GM23338 (cell line): ENCODE measurements at regions not wholly inside any gene's neighbourhood (a gene's known extent, or its start where the extent isn't known, plus 50 kb on each side); places are given as distances from the start of the nearest gene placed in this dataset.

ENCODE experiments used
- ATAC-seq: fragments of 200-7000 bp; cut with Tn5 transposase; 3 replicates; pipeline ENCODE4 v1.9.1; 2020
- DNase-seq: peaks from one replicate; pipeline ENCODE4 v3.0.0-alpha.2; 2015; ENCODE audit warnings: low spot score
- H2AFZ ChIP-seq: fragments of 200-600 bp; sonication (generic); 2 replicates; pipeline ENCODE4 v1.8.0; 2016; ENCODE audit warnings: antibody characterized with exemption, mild to moderate bottlenecking, moderate library complexity
- H3F3A ChIP-seq: fragments of 200-600 bp; sonication (generic); replicated peaks from 2 replicates; pipeline ENCODE4 v1.8.0; 2017; ENCODE audit warnings: antibody characterized with exemption, mixed run types, low read depth
- H3K27ac ChIP-seq: fragments of 200-600 bp; sonication (generic); 2 replicates; pipeline ENCODE4 v1.6.1; 2016; ENCODE audit warnings: low read depth
- H3K27me3 ChIP-seq: fragments of 200-600 bp; sonication (generic); 2 replicates; pipeline ENCODE4 v1.8.0; 2016; ENCODE audit warnings: mild to moderate bottlenecking, mixed run types, moderate library complexity; ENCODE audit not compliant: insufficient read depth
- H3K36me3 ChIP-seq: fragments of 200-600 bp; sonication (generic); 2 replicates; pipeline ENCODE4 v1.8.0; 2016; ENCODE audit warnings: mild to moderate bottlenecking; ENCODE audit not compliant: insufficient read depth
- H3K4me1 ChIP-seq: fragments of 200-600 bp; sonication (generic); 2 replicates; pipeline ENCODE4 v1.8.0; 2016; ENCODE audit warnings: mild to moderate bottlenecking, moderate library complexity; ENCODE audit not compliant: insufficient read depth
- H3K4me2 ChIP-seq: fragments of 200-600 bp; sonication (generic); 2 replicates; pipeline ENCODE4 v1.7.1; 2017; ENCODE audit warnings: mixed run types
- H3K4me3 ChIP-seq: fragments of 200-600 bp; sonication (generic); 2 replicates; pipeline ENCODE4 v1.6.1; 2016; ENCODE audit warnings: mixed run types
- H3K79me2 ChIP-seq: fragments of 200-600 bp; sonication (generic); replicated peaks from 2 replicates; pipeline ENCODE4 v1.8.0; 2017; ENCODE audit warnings: mild to moderate bottlenecking; ENCODE audit not compliant: insufficient read depth
- H3K9me2 ChIP-seq: fragments of 200-600 bp; sonication (generic); 2 replicates; pipeline ENCODE4 v1.8.0; 2017; ENCODE audit not compliant: insufficient read depth
- H4K20me1 ChIP-seq: fragments of 200-600 bp; sonication (generic); replicated peaks from 2 replicates; pipeline ENCODE4 v1.8.0; 2017; ENCODE audit warnings: mild to moderate bottlenecking; ENCODE audit not compliant: insufficient read depth
- H3K27ac Mint-ChIP-seq: 2 replicates; pipeline ENCODE4 v1.8.0; 2020; ENCODE audit warnings: inconsistent platforms, mild to moderate bottlenecking, moderate library complexity, mixed read lengths
- H3K27me3 Mint-ChIP-seq: 3 replicates; pipeline ENCODE4 v1.8.0; 2022; ENCODE audit warnings: low read depth, mild to moderate bottlenecking, moderate library complexity, mixed read lengths, inconsistent platforms; ENCODE audit not compliant: insufficient read depth, poor library complexity
- H3K36me3 Mint-ChIP-seq: 3 replicates; pipeline ENCODE4 v1.8.0; 2021; ENCODE audit warnings: low read depth, mild to moderate bottlenecking, inconsistent platforms, moderate library complexity, mixed read lengths
- H3K4me1 Mint-ChIP-seq: 3 replicates; pipeline ENCODE4 v1.8.0; 2020; ENCODE audit warnings: mild to moderate bottlenecking, inconsistent platforms, mixed read lengths
- H3K4me3 Mint-ChIP-seq: 3 replicates; pipeline ENCODE4 v1.8.0; 2021; ENCODE audit warnings: moderate library complexity, mild to moderate bottlenecking, inconsistent platforms, mixed read lengths
- H3K9me3 Mint-ChIP-seq: 3 replicates; pipeline ENCODE4 v1.8.0; 2020; ENCODE audit warnings: moderate library complexity, mild to moderate bottlenecking, inconsistent platforms, mixed read lengths
- CREB1 ChIP-seq: fragments of 250-450 bp; sonication (Bioruptor Pico); IDR thresholded peaks from 2 replicates; pipeline ENCODE4 v1.5.0; 2020; ENCODE audit warnings: low read depth, mild to moderate bottlenecking, moderate library complexity
- CTCF ChIP-seq, 2 experiments: fragments of 200-600 bp in 1 of 2; sonication (generic) in 1 of 2; conservative IDR thresholded peaks; 2 replicates each; pipeline versions ENCODE4 v1.5.1 to v1.6.1; 2016 to 2017; ENCODE audit warnings: antibody characterized with exemption in 2 of 2, low read depth in 2 of 2, mild to moderate bottlenecking in 2 of 2, moderate library complexity in 1 of 2
- ETS1 ChIP-seq: IDR thresholded peaks from 2 replicates; pipeline ENCODE4 v1.6.1; 2016; ENCODE audit warnings: antibody characterized with exemption
- EZH2 ChIP-seq: fragments of 200-600 bp; sonication (generic); IDR thresholded peaks from one replicate; pipeline ENCODE4 v1.8.0; 2017; ENCODE audit warnings: antibody characterized with exemption, mild to moderate bottlenecking, low read depth; ENCODE audit not compliant: unreplicated experiment
- EZH2phosphoT487 ChIP-seq: fragments of 200-600 bp; sonication (generic); IDR thresholded peaks from one replicate; pipeline ENCODE4 v1.8.1; 2018; ENCODE audit warnings: antibody characterized with exemption; ENCODE audit not compliant: unreplicated experiment
- JUNB ChIP-seq: IDR thresholded peaks from one replicate; pipeline ENCODE4 v1.6.1; 2016; ENCODE audit warnings: antibody characterized with exemption; ENCODE audit not compliant: unreplicated experiment
- NANOG ChIP-seq: IDR thresholded peaks from 2 replicates; pipeline ENCODE4 v1.6.1; 2016; ENCODE audit warnings: antibody characterized with exemption, borderline replicate concordance
- POLR2AphosphoS5 ChIP-seq: IDR thresholded peaks from 2 replicates; pipeline ENCODE4 v1.6.1; 2016; ENCODE audit warnings: antibody characterized with exemption, low read depth
- STAT1 ChIP-seq: IDR thresholded peaks from one replicate; pipeline ENCODE4 v1.6.1; 2016; ENCODE audit warnings: antibody characterized with exemption; ENCODE audit not compliant: unreplicated experiment
- ZNF114 ChIP-seq: fragments of 250-450 bp; sonication (Bioruptor Pico); IDR thresholded peaks from 2 replicates; pipeline ENCODE4 v1.5.0; 2020; ENCODE audit warnings: mild to moderate bottlenecking, moderate library complexity
- ZNF331 ChIP-seq: fragments of 250-450 bp; sonication (Bioruptor Pico); IDR thresholded peaks from 2 replicates; pipeline ENCODE4 v1.5.0; 2020; ENCODE audit warnings: low read depth, mild to moderate bottlenecking, moderate library complexity
- ZNF462 ChIP-seq: fragments of 250-450 bp; sonication (Bioruptor Pico); IDR thresholded peaks from 2 replicates; pipeline ENCODE4 v1.5.0; 2020; ENCODE audit warnings: mild to moderate bottlenecking, moderate library complexity
- TF ChIP-seq, protein P1 (sequence below): IDR thresholded peaks from one replicate; pipeline ENCODE4 v1.6.1; 2018; ENCODE audit warnings: antibody characterized with exemption; ENCODE audit not compliant: unreplicated experiment

DNA sequence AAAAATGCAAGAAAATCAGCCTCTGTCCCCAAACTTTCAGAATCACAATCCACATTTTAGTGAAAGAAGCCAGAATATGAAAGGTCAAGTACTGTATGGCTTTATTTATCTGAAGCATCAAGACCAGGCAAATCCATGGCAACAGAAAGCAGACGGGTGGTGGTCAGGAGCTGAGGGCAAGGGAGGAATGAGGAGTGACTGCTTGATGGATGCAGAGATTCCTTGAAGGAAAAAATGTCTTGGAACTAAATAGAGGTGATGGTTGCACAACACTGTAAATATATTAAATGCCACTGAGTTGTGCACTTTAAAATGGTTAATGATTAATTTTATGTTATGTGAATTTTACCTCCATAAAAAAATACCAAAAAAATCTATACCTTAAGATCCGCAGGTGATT lies 165.1 kb downstream of the GXYLT1 start:
- Mint-ChIP-seq H3K27ac (no peak overlapping the region), H3K4me1 (peaks cover 14% of the 10 kb centered on the region), H3K9me3 (peaks cover 28% of the 10 kb centered on the region), H3K36me3 (peaks cover 14% of the 10 kb centered on the region), H3K27me3 (no peaks in the 10 kb centered on the region), H3K4me3 (no peak overlapping the region)
- no peak for TF ChIP-seq NANOG
- no peak for TF ChIP-seq JUNB
- no peak for TF ChIP-seq ZNF114
- no peak for TF ChIP-seq EZH2
- TF ChIP-seq POLR2AphosphoS5, result no peak
- TF ChIP-seq ETS1, result no peak
- TF ChIP-seq EZH2phosphoT487, result no peak
- TF ChIP-seq CTCF (conservative IDR thresholded peaks at IDR 0.05; ENCODE audit: low read depth in 2 of 2), result no peak
- TF ChIP-seq, protein P1, sequence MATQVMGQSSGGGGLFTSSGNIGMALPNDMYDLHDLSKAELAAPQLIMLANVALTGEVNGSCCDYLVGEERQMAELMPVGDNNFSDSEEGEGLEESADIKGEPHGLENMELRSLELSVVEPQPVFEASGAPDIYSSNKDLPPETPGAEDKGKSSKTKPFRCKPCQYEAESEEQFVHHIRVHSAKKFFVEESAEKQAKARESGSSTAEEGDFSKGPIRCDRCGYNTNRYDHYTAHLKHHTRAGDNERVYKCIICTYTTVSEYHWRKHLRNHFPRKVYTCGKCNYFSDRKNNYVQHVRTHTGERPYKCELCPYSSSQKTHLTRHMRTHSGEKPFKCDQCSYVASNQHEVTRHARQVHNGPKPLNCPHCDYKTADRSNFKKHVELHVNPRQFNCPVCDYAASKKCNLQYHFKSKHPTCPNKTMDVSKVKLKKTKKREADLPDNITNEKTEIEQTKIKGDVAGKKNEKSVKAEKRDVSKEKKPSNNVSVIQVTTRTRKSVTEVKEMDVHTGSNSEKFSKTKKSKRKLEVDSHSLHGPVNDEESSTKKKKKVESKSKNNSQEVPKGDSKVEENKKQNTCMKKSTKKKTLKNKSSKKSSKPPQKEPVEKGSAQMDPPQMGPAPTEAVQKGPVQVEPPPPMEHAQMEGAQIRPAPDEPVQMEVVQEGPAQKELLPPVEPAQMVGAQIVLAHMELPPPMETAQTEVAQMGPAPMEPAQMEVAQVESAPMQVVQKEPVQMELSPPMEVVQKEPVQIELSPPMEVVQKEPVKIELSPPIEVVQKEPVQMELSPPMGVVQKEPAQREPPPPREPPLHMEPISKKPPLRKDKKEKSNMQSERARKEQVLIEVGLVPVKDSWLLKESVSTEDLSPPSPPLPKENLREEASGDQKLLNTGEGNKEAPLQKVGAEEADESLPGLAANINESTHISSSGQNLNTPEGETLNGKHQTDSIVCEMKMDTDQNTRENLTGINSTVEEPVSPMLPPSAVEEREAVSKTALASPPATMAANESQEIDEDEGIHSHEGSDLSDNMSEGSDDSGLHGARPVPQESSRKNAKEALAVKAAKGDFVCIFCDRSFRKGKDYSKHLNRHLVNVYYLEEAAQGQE, result no peak
- no peak for TF ChIP-seq CREB1 (CRISPR knock-in tag)
- no peak for TF ChIP-seq ZNF462 (CRISPR knock-in tag)
- TF ChIP-seq ZNF331 (CRISPR knock-in tag), result no peak
- TF ChIP-seq STAT1, result no peak
- Histone ChIP-seq H3K9me2 (no peaks in the 10 kb centered on the region), H3F3A (no peaks in the 10 kb centered on the region), H3K4me1 (no peaks in the 10 kb centered on the region), H3K27ac (no peak overlapping the region), H4K20me1 (no peaks in the 10 kb centered on the region), H3K27me3 (no peaks in the 10 kb centered on the region), H3K4me2 (no peak overlapping the region), H3K4me3 (no peak overlapping the region), H2AFZ (no peak overlapping the region), H3K79me2 (no peaks in the 10 kb centered on the region), H3K36me3 (peaks cover 4% of the 10 kb centered on the region; the same call in 1 of the 2 replicates)
- DNase-seq (no peak), ATAC-seq (no peak)
